ENCODE measurements at regions not wholly inside any gene's neighbourhood (a gene's known extent, or its start where the extent isn't known, plus 50 kb on each side); places are given as distances from the start of the nearest gene placed in this dataset.

DNA sequence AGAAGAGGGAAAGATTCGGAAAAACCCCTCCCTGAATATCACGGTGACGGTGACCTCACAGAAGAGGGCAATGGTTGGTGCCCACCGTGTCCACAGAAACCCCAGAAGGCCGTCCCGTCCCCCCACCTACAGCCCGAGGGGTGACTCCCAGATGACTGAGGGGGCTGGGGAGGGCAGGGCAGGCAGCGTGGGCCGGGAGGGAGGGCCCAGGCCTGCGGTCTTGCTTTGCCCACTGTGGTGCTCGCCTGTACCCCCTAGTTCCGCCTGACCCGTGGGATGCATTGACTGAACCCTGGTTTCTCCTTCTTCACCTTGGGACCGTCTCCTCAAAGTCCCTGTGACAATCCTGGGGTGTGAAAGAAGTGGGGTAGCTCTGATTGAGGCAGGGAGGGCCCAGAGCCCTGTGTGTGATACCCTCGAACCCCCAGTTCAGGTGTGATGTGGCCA is 526.7 kb downstream of the BRD1 start:
- Histone ChIP-seq H3K9me3 (ENCODE audit: control extremely low read depth in 1 of 3, control insufficient read depth in 2 of 3, insufficient read depth in 1 of 3, low read length in 2 of 3) (peaks cover 0 to 47% (median 0%) of the 10 kb centered on the region in 3 donors), H4K20me1 (ENCODE audit: control insufficient read depth, insufficient read depth, low read length, poor library complexity, severe bottlenecking) (no peaks in the 10 kb centered on the region), H3K36me3 (replicated peaks in 1 of 2; ENCODE audit: control extremely low read depth in 1 of 2, control insufficient read depth in 1 of 2, extremely low read depth in 1 of 2, insufficient read depth in 2 of 2, low read length in 1 of 2) (no peaks in the 10 kb centered on the region), H3K27ac (ENCODE audit: low read length in 2 of 2) (no peak overlapping the region), H2AFZ (ENCODE audit: insufficient read depth, low read depth, low read length, poor library complexity, severe bottlenecking) (no peak overlapping the region), H3K4me3 (ENCODE audit: control extremely low read depth in 1 of 5, extremely low read depth in 1 of 5, insufficient read depth in 1 of 5, low read depth in 2 of 5, low read length in 4 of 5) (no peak overlapping the region), H3K27me3 (replicated peaks in 1 of 4; ENCODE audit: control extremely low read depth in 1 of 4, control insufficient read depth in 3 of 4, insufficient read depth in 4 of 4, low read length in 3 of 4) (peaks cover 0 to 14% (median 1%) of the 10 kb centered on the region in 4 experiments), H3K4me2 (replicated peaks; ENCODE audit: low read depth, low read length, poor library complexity, severe bottlenecking) (no peak overlapping the region), H3K79me2 (ENCODE audit: control insufficient read depth, insufficient read depth, low read length) (no peaks in the 10 kb centered on the region), H3K4me1 (ENCODE audit: control insufficient read depth in 2 of 2, insufficient read depth in 2 of 2, low read length in 2 of 2) (no peaks in the 10 kb centered on the region), H3K9ac (ENCODE audit: low read length) (no peak overlapping the region)
- ChIA-PET POLR2A (no interaction called here), CTCF (no interaction called here)
- Mint-ChIP-seq H3K27me3 (peaks cover 10% of the 10 kb centered on the region), H3K27ac (no peak overlapping the region), H3K4me3 (no peak overlapping the region), H3K4me1 (no peaks in the 10 kb centered on the region), H3K9me3 (ENCODE audit: insufficient read depth) (no peaks in the 10 kb centered on the region)
- intact Hi-C loops (cut with micrococcal nuclease), result no loop called here
- DNase-seq (no peak), ATAC-seq (ENCODE audit: low read depth) (no peak)
- TF ChIP-seq EZH2 (IDR thresholded peaks at IDR 0.05; ENCODE audit: borderline replicate concordance, insufficient read depth, low read depth, low read length, poor library complexity, severe bottlenecking), result no peak
- TF ChIP-seq, protein P1, sequence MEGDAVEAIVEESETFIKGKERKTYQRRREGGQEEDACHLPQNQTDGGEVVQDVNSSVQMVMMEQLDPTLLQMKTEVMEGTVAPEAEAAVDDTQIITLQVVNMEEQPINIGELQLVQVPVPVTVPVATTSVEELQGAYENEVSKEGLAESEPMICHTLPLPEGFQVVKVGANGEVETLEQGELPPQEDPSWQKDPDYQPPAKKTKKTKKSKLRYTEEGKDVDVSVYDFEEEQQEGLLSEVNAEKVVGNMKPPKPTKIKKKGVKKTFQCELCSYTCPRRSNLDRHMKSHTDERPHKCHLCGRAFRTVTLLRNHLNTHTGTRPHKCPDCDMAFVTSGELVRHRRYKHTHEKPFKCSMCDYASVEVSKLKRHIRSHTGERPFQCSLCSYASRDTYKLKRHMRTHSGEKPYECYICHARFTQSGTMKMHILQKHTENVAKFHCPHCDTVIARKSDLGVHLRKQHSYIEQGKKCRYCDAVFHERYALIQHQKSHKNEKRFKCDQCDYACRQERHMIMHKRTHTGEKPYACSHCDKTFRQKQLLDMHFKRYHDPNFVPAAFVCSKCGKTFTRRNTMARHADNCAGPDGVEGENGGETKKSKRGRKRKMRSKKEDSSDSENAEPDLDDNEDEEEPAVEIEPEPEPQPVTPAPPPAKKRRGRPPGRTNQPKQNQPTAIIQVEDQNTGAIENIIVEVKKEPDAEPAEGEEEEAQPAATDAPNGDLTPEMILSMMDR (IDR thresholded peaks at IDR 0.05), result no peak
- 87% methylated on average over 13 of the region's 15 CpGs for WGBS (ENCODE audit: insufficient coverage)

DNA sequence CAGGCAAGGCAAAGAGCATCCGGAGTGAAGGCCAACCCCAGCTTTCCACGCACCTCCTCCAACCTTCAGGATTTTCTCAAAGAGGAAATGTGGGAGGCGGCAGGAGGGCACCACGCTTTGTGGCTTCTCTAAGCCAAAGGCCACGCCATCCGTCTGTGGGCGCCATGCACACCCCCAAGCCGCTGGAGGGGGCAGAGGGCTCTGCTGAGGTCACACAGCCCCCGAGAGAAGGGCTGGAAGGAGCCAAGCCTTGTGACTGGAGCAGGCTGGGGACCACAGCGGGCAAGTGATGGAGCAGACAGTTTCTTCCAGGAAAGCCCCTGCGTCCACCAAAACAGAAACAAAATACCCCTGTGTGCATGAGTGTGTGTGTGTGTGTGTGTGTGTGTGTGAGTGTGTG is 527.4 kb downstream of the BRD1 start:
- no peaks in the 10 kb centered on the region for H3K36me3 ChIP-seq (replicated peaks in 1 of 2; ENCODE audit: control extremely low read depth in 1 of 2, control insufficient read depth in 1 of 2, extremely low read depth in 1 of 2, insufficient read depth in 2 of 2, low read length in 1 of 2)
- ChIA-PET CTCF (no interaction called here), POLR2A (no interaction called here)
- H2AFZ ChIP-seq (ENCODE audit: insufficient read depth, low read depth, low read length, poor library complexity, severe bottlenecking), result no peak overlapping the region
- intact Hi-C loops (cut with micrococcal nuclease), result no loop called here
- Mint-ChIP-seq H3K4me1 (no peaks in the 10 kb centered on the region), H3K9me3 (ENCODE audit: insufficient read depth) (no peaks in the 10 kb centered on the region), H3K27ac (no peak overlapping the region), H3K4me3 (no peak overlapping the region), H3K27me3 (peaks cover 8% of the 10 kb centered on the region)
- H3K79me2 ChIP-seq (ENCODE audit: control insufficient read depth, insufficient read depth, low read length), result no peaks in the 10 kb centered on the region
- no peak overlapping the region for H3K9ac ChIP-seq (ENCODE audit: low read length)
- peaks cover 0 to 54% (median 0%) of the 10 kb centered on the region in 3 donors for H3K9me3 ChIP-seq (ENCODE audit: control extremely low read depth in 1 of 3, control insufficient read depth in 2 of 3, insufficient read depth in 1 of 3, low read length in 2 of 3)
- TF ChIP-seq, protein P1 (IDR thresholded peaks at IDR 0.05), result no peak
- no peak for TF ChIP-seq EZH2 (IDR thresholded peaks at IDR 0.05; ENCODE audit: borderline replicate concordance, insufficient read depth, low read depth, low read length, poor library complexity, severe bottlenecking)
- H3K4me3 ChIP-seq (ENCODE audit: control extremely low read depth in 1 of 5, extremely low read depth in 1 of 5, insufficient read depth in 1 of 5, low read depth in 2 of 5, low read length in 4 of 5), result no peak overlapping the region
- H3K27me3 ChIP-seq (replicated peaks in 1 of 4; ENCODE audit: control extremely low read depth in 1 of 4, control insufficient read depth in 3 of 4, insufficient read depth in 4 of 4, low read length in 3 of 4), result peaks cover 0 to 9% (median under 1%) of the 10 kb centered on the region in 4 experiments
- H3K27ac ChIP-seq (ENCODE audit: low read length in 2 of 2), result no peak overlapping the region
- WGBS (ENCODE audit: insufficient coverage), result 87% methylated on average over 7 of the region's 11 CpGs
- H4K20me1 ChIP-seq (ENCODE audit: control insufficient read depth, insufficient read depth, low read length, poor library complexity, severe bottlenecking), result no peaks in the 10 kb centered on the region
- no peak for DNase-seq
- no peak overlapping the region for H3K4me2 ChIP-seq (replicated peaks; ENCODE audit: low read depth, low read length, poor library complexity, severe bottlenecking)
- no peak for ATAC-seq (ENCODE audit: low read depth)
- H3K4me1 ChIP-seq (ENCODE audit: control insufficient read depth in 2 of 2, insufficient read depth in 2 of 2, low read length in 2 of 2), result no peaks in the 10 kb centered on the region
